Upper lobe of left lung (tissue), 6 donors: ENCODE measurements at regions not wholly inside any gene's neighbourhood (a gene's known extent, or its start where the extent isn't known, plus 50 kb on each side); places are given as distances from the start of the nearest gene placed in this dataset.

Source experiments
- ATAC-seq, 2 donors: fragments of 200-7000 bp; cut with Tn5 transposase; one replicate each; pipeline ENCODE4 v1.9.1; 2022; ENCODE audit warnings: mild to moderate bottlenecking in 2 of 2, moderate library complexity in 2 of 2; ENCODE audit not compliant: low FRiP score in 2 of 2
- DNase-seq, 2 donors: peaks; one replicate each; pipeline ENCODE4 v3.0.0-alpha.2; 2019 to 2020
- H3K27ac ChIP-seq, 4 donors: fragments of 200-600 bp; sonication (generic); one replicate each; pipeline ENCODE4 v1.5.1; 2016 to 2019
- H3K27me3 ChIP-seq, 4 donors: fragments of 200-600 bp; sonication (generic); one replicate each; pipeline ENCODE4 v1.5.1; 2017 to 2019
- H3K36me3 ChIP-seq, 4 donors: fragments of 200-600 bp; sonication (generic); one replicate each; pipeline ENCODE4 v1.5.1; 2016 to 2019
- H3K4me1 ChIP-seq, 4 donors: fragments of 200-600 bp; sonication (generic); one replicate each; pipeline ENCODE4 v1.5.1; 2018 to 2019
- H3K4me3 ChIP-seq, 4 donors: fragments of 200-600 bp; sonication (generic); one replicate each; pipeline ENCODE4 v1.5.1; 2017 to 2019; ENCODE audit warnings: mild to moderate bottlenecking in 2 of 4, moderate library complexity in 1 of 4
- H3K9me3 ChIP-seq, 4 donors: fragments of 200-600 bp; sonication (generic); one replicate each; pipeline ENCODE4 v1.5.1; 2018 to 2019
- CTCF ChIP-seq, 6 experiments: fragments of 450-650 bp in 4 of 6; fragments of 200-600 bp in 2 of 6; sonication (generic) in 2 of 6; IDR thresholded peaks; one replicate each; pipeline ENCODE4 v1.5.1; 2016 to 2019; ENCODE audit warnings: antibody characterized with exemption in 6 of 6
- EP300 ChIP-seq, 4 donors: sonication (generic); formaldehyde crosslinking; IDR thresholded peaks; one replicate each; pipeline ENCODE4 v1.5.1; 2017; ENCODE audit warnings: antibody characterized with exemption in 4 of 4, control low read depth in 2 of 4
- POLR2A ChIP-seq, 4 donors: fragments of 450-650 bp; IDR thresholded peaks; one replicate each; pipeline ENCODE4 v1.5.1; 2016 to 2017; ENCODE audit warnings: antibody characterized with exemption in 4 of 4, mild to moderate bottlenecking in 2 of 4
- POLR2AphosphoS5 ChIP-seq, 2 donors: sonication (generic); formaldehyde crosslinking; IDR thresholded peaks; one replicate each; pipeline ENCODE4 v1.5.1; 2017; ENCODE audit warnings: antibody characterized with exemption in 2 of 2
- WGBS, 2 donors: methylation state at CpG; one replicate each; pipeline ENCODE4 v1.1.5; 2017 to 2018; 5-methylcytosine and 5-hydroxymethylcytosine counted together
- donor health status: DM: no; HTN: no; CAD: no; lungs with moderate emphysema.
- donor health status: DM: no; HTN: yes; CAD: no; lungs with severe emphysema.

- 69 to 70% methylated on average over 5 of the region's 5 CpGs for WGBS, 2 donors
These were observed 1459.3 kb upstream of the ACO1 start for GRCh38 chr9:30925126-30925525.

GRCh38 chr9:30925635-30926034, 1458.8 kb upstream of the ACO1 start:
- no peak for DNase-seq
- Histone ChIP-seq H3K9me3 (no peaks in the 10 kb centered on the region), H3K36me3 (no peaks in the 10 kb centered on the region), H3K4me1 (no peaks in the 10 kb centered on the region), H3K4me3 (no peak overlapping the region), H3K27me3 (no peaks in the 10 kb centered on the region), H3K27ac (no peak overlapping the region)
- TF ChIP-seq EP300 (IDR thresholded peaks at IDR 0.05), result no peak
- no peak for TF ChIP-seq CTCF (IDR thresholded peaks at IDR 0.05)
- TF ChIP-seq POLR2A (IDR thresholded peaks at IDR 0.05), result no peak
- TF ChIP-seq POLR2AphosphoS5 (IDR thresholded peaks at IDR 0.05), result no peak
- WGBS, 2 donors, result 88 to 92% methylated on average over 2 of the region's 2 CpGs
- no peak for ATAC-seq

More at GRCh38 chr9:30925126-30925525, 1459.3 kb upstream of the ACO1 start:
- Histone ChIP-seq H3K27ac (no peak overlapping the region), H3K36me3 (no peaks in the 10 kb centered on the region), H3K27me3 (no peaks in the 10 kb centered on the region), H3K4me1 (no peaks in the 10 kb centered on the region), H3K9me3 (no peaks in the 10 kb centered on the region), H3K4me3 (no peak overlapping the region)
- no peak for TF ChIP-seq EP300 (IDR thresholded peaks at IDR 0.05)
- no peak for TF ChIP-seq CTCF (IDR thresholded peaks at IDR 0.05)
- no peak for TF ChIP-seq POLR2AphosphoS5 (IDR thresholded peaks at IDR 0.05)
- TF ChIP-seq POLR2A (IDR thresholded peaks at IDR 0.05), result no peak
- no peak for ATAC-seq
- no peak for DNase-seq

GRCh38 chr9:30928045-30928444, 1456.4 kb upstream of the ACO1 start:
- Histone ChIP-seq H3K9me3 (no peaks in the 10 kb centered on the region), H3K27me3 (no peaks in the 10 kb centered on the region), H3K36me3 (no peaks in the 10 kb centered on the region), H3K4me1 (no peaks in the 10 kb centered on the region), H3K4me3 (no peak overlapping the region), H3K27ac (no peak overlapping the region)
- TF ChIP-seq POLR2A (IDR thresholded peaks at IDR 0.05), result no peak
- no peak for TF ChIP-seq CTCF (IDR thresholded peaks at IDR 0.05)
- no peak for TF ChIP-seq POLR2AphosphoS5 (IDR thresholded peaks at IDR 0.05)
- no peak for ATAC-seq
- 54 to 67% methylated on average over 4 of the region's 4 CpGs for WGBS, 2 donors
- no peak for DNase-seq

GRCh38 chr9:30932226-30932625, 1452.2 kb upstream of the ACO1 start:
- DNase-seq, result no peak
- ATAC-seq, result no peak
- no peaks in the 10 kb centered on the region for H3K4me1 ChIP-seq
- H3K4me3 ChIP-seq, result no peak overlapping the region
- no peak overlapping the region for H3K27ac ChIP-seq
- no peaks in the 10 kb centered on the region for H3K27me3 ChIP-seq
- 73 to 95% methylated on average over 2 of the region's 2 CpGs for WGBS, 2 donors
- no peak for TF ChIP-seq EP300 (IDR thresholded peaks at IDR 0.05)
- no peak for TF ChIP-seq CTCF (IDR thresholded peaks at IDR 0.05)
- no peak for TF ChIP-seq POLR2A (IDR thresholded peaks at IDR 0.05)
- TF ChIP-seq POLR2AphosphoS5 (IDR thresholded peaks at IDR 0.05), result no peak
- no peaks in the 10 kb centered on the region for H3K36me3 ChIP-seq
- H3K9me3 ChIP-seq, result no peaks in the 10 kb centered on the region

- Histone ChIP-seq H3K27ac (no peak overlapping the region), H3K27me3 (no peaks in the 10 kb centered on the region), H3K36me3 (no peaks in the 10 kb centered on the region), H3K4me3 (no peak overlapping the region), H3K4me1 (no peaks in the 10 kb centered on the region), H3K9me3 (no peaks in the 10 kb centered on the region)
- no peak for ATAC-seq
- DNase-seq, result no peak
- TF ChIP-seq POLR2AphosphoS5 (IDR thresholded peaks at IDR 0.05) (no peak), POLR2A (IDR thresholded peaks at IDR 0.05) (no peak), CTCF (IDR thresholded peaks at IDR 0.05) (no peak), EP300 (IDR thresholded peaks at IDR 0.05) (no peak)
These were observed 1448.7 kb upstream of the ACO1 start for GRCh38 chr9:30935730-30936129.
